ENCODE measurements at regions not wholly inside any gene's neighbourhood (a gene's known extent, or its start where the extent isn't known, plus 50 kb on each side); places are given as distances from the start of the nearest gene placed in this dataset.

- no peaks in the 10 kb centered on the region for H3K36me3 ChIP-seq (replicated peaks in 1 of 2; ENCODE audit: insufficient read depth in 1 of 2, low read depth in 2 of 2)
- no peak for ATAC-seq
- intact Hi-C loops (cut with DNase I) = no loop called here
- H3K27ac ChIP-seq = no peak overlapping the region
- no peaks in the 10 kb centered on the region for H3K4me1 ChIP-seq
- no peaks in the 10 kb centered on the region for H3K27me3 ChIP-seq
- H3K4me3 ChIP-seq = no peak overlapping the region
- DNase-seq = no peak
- TF ChIP-seq POLR2A (IDR thresholded peaks at IDR 0.05) (no peak), CTCF (IDR thresholded peaks at IDR 0.05) (no peak)
- WGBS, 2 donors = 64 to 75% methylated on average over 3 of the region's 3 CpGs
- H3K9me3 ChIP-seq = no peaks in the 10 kb centered on the region
Measured at GRCh38 chr2:129775952-129776653, 203.4 kb upstream of the RAB6C start.

DNA sequence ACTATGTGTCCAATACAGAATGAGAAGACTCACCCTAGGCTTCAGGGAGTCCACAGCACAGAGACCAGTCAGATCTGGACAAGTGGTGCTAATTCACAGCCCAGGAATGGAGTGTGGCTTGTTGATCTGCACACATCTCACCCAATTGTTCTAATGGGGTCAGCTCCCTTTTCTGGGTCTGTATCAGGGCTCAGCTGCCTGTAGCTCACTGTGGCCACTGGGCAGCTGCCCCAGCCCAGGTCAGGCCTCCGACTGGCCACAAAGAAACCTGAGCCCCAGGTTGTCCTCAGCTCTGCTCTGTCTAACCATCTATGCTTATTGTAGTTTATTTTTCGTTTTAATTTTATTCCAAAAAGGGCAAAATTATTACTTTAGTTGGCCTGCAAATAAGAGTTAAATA, 202.3 kb upstream of the RAB6C start:
- ATAC-seq (no peak), DNase-seq (no peak)
- no peak for TF ChIP-seq CTCF (IDR thresholded peaks at IDR 0.05)
- TF ChIP-seq POLR2A (IDR thresholded peaks at IDR 0.05) = no peak
- no peaks in the 10 kb centered on the region for H3K4me1 ChIP-seq
- H3K4me3 ChIP-seq = no peak overlapping the region
- H3K27me3 ChIP-seq = no peaks in the 10 kb centered on the region
- H3K36me3 ChIP-seq (replicated peaks in 1 of 2; ENCODE audit: insufficient read depth in 1 of 2, low read depth in 2 of 2) = no peaks in the 10 kb centered on the region
- no peak overlapping the region for H3K27ac ChIP-seq
- intact Hi-C loops (cut with DNase I) = no loop called here
- WGBS, 2 donors = 70 to 77% methylated on average over 2 of the region's 2 CpGs
- H3K9me3 ChIP-seq = no peaks in the 10 kb centered on the region

DNA sequence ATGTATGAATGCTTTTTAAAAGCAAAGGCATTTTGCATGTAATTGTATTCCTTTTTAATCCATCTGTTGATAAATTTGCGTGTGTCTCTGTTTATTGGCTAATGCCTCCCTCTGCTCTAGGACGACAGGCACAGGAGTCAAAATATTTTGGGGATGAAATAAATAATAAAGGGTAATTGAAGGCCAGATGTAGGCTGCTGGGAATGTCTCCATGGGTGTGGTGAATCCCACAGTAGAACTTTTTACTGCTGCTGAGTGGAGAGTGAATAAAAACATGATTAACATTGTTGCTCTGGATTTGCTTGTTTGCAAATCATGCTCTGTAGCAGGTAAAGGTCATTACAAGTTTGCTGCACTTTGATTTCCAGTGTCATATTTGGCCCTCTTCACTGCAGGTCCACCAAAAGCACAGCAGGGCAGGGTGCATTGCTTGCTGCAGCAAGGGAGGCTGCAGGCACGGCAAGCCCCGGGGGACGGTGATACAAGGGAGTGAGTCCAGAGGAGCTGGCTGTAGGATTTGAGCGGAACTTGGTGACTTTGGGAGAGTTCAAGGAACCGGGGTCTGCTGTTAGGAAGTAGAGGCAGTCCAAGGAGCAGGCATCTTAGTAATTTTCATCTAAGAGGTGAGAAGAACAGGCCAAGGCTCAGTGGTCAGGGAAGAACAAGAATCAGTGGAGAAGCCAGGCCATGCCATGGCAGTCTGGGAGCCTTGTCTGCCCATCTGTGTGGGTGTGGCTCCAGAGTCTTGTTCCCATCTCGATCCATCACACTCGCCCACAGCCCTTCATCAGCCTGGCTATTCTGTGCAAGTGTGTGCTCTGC, 201.5 kb upstream of the RAB6C start:
- no peak overlapping the region for H3K27ac ChIP-seq
- ATAC-seq (no peak), DNase-seq (no peak)
- H3K4me3 ChIP-seq = no peak overlapping the region
- H3K4me1 ChIP-seq = no peaks in the 10 kb centered on the region
- 67 to 75% methylated on average over 8 to 9 of the region's 9 CpGs for WGBS, 2 donors
- no peaks in the 10 kb centered on the region for H3K36me3 ChIP-seq (replicated peaks in 1 of 2; ENCODE audit: insufficient read depth in 1 of 2, low read depth in 2 of 2)
- no peaks in the 10 kb centered on the region for H3K27me3 ChIP-seq
- intact Hi-C loops (cut with DNase I) = no loop called here
- TF ChIP-seq CTCF (IDR thresholded peaks at IDR 0.05) (no peak), POLR2A (IDR thresholded peaks at IDR 0.05) (no peak)
- no peaks in the 10 kb centered on the region for H3K9me3 ChIP-seq

GRCh38 chr2:129778584-129778877, 200.9 kb upstream of the RAB6C start:
- DNase-seq = no peak

More at GRCh38 chr2:129778584-129778877, 200.9 kb upstream of the RAB6C start:
- Histone ChIP-seq H3K27me3 (no peaks in the 10 kb centered on the region), H3K4me3 (no peak overlapping the region), H3K27ac (no peak overlapping the region), H3K4me1 (no peaks in the 10 kb centered on the region), H3K9me3 (no peaks in the 10 kb centered on the region), H3K36me3 (replicated peaks in 1 of 2; ENCODE audit: insufficient read depth in 1 of 2, low read depth in 2 of 2) (no peaks in the 10 kb centered on the region)
- WGBS, 2 donors = 74 to 84% methylated on average over 4 to 8 of the region's 8 CpGs
- ATAC-seq = no peak
- TF ChIP-seq POLR2A (IDR thresholded peaks at IDR 0.05) (no peak), CTCF (IDR thresholded peaks at IDR 0.05) (no peak)
- intact Hi-C loops (cut with DNase I) = no loop called here
